ENCODE measurements at regions not wholly inside any gene's neighbourhood (a gene's known extent, or its start where the extent isn't known, plus 50 kb on each side); places are given as distances from the start of the nearest gene placed in this dataset.

DNA sequence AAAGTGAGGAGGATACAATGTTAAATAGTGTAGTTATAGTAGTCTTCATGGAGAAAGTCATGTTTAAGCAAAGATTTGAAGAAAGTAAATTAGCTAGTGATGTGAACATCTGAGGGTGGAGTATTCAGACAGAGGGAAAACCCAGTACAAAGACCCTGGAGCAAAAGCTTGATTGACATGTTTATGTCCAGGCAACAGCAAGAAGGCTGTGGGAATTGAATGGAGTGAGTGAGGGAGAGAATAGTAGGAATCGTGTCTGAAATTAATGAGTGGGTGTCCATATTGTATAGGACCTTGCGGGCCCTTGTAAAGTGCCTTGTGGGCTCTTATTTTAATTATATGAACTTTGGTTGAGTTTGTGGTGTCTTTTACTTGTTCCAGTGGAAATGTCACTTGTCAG, 424.1 kb upstream of the KIRREL3 start:
- Histone ChIP-seq H2AFZ (ENCODE audit: low read depth, low read length) (no peak overlapping the region), H3K4me1 (ENCODE audit: control insufficient read depth, extremely low read depth, insufficient read depth, low read length) (no peaks in the 10 kb centered on the region), H3K79me2 (ENCODE audit: control insufficient read depth, insufficient read depth, low read length) (no peaks in the 10 kb centered on the region), H3K9me1 (replicated peaks; ENCODE audit: control insufficient read depth, extremely low read depth, insufficient read depth, low read length) (no peaks in the 10 kb centered on the region), H3K4me2 (ENCODE audit: insufficient read depth, low read length) (no peak overlapping the region), H3K36me3 (ENCODE audit: control insufficient read depth in 2 of 2, extremely low read depth in 1 of 2, insufficient read depth in 2 of 2, low read length in 2 of 2) (no peaks in the 10 kb centered on the region), H3K27ac (ENCODE audit: insufficient read depth, low read depth, low read length) (no peak overlapping the region), H3K9me3 (replicated peaks; ENCODE audit: control insufficient read depth, insufficient read depth, low read length) (no peaks in the 10 kb centered on the region), H3K4me3 (replicated peaks in 1 of 3; ENCODE audit: insufficient read depth in 1 of 3, low read depth in 1 of 3, low read length in 3 of 3) (no peak overlapping the region), H4K20me1 (replicated peaks; ENCODE audit: control insufficient read depth, extremely low read depth, insufficient read depth, low read length) (no peaks in the 10 kb centered on the region), H3K27me3 (ENCODE audit: control insufficient read depth in 2 of 2, insufficient read depth in 2 of 2, low read length in 2 of 2) (no peaks in the 10 kb centered on the region), H3K9ac (replicated peaks; ENCODE audit: extremely low read depth, insufficient read depth, low read length) (no peak overlapping the region)
- ChIA-PET POLR2A (no interaction called here), CTCF (no interaction called here)
- intact Hi-C loops (cut with micrococcal nuclease) (no loop called here), dilution Hi-C loops (cut with MboI; ENCODE audit: extremely low pct_ligation_motif_present, low sequenced_read_pairs) (no loop called here)
- TF ChIP-seq MYC (IDR thresholded peaks at IDR 0.05; ENCODE audit: low read depth, low read length): no peak
- no peak for TF ChIP-seq EZH2 (IDR thresholded peaks at IDR 0.05; ENCODE audit: borderline replicate concordance, low read depth, low read length, severe bottlenecking)
- no peak for TF ChIP-seq POLR2AphosphoS5 (IDR thresholded peaks at IDR 0.05; ENCODE audit: insufficient read depth, low read depth, low read length)
- TF ChIP-seq GATA2 (IDR thresholded peaks at IDR 0.05; ENCODE audit: insufficient read depth, insufficient read length, low read depth, low read length): no peak
- no peak for TF ChIP-seq POLR2A (IDR thresholded peaks at IDR 0.05; ENCODE audit: low read depth, low read length)
- TF ChIP-seq FOS (IDR thresholded peaks at IDR 0.05; ENCODE audit: borderline replicate concordance, insufficient read depth, low read length): no peak
- BruUV-seq (replicated peaks): no TSS peak
- FAIRE-seq (no peak), DNase-seq (ENCODE audit: low read depth, low spot score) (no peak)

DNA sequence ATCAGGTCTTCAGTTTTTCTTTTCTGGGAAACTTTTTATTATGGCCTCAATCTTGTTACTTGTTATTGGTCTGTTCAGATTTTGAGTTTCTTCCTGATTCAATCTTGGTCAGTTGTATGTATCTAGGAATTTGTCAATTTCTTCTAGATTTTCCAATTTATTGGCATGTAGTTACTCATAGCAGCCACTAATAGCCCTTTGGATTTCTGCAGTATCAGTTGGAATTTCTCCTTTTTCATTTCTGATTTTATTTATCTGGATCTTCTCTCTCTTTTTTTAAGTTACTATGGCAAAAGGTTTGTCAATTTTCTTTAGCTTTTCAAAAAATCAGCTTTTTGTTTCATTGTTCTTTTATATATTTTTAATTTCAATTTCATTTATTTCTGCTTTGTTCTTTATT, 419.6 kb upstream of the KIRREL3 start:
- dilution Hi-C loops (cut with MboI; ENCODE audit: extremely low pct_ligation_motif_present, low sequenced_read_pairs): no loop called here
- Histone ChIP-seq H3K27ac (ENCODE audit: insufficient read depth, low read depth, low read length) (no peak overlapping the region), H3K79me2 (ENCODE audit: control insufficient read depth, insufficient read depth, low read length) (no peaks in the 10 kb centered on the region), H3K27me3 (ENCODE audit: control insufficient read depth in 2 of 2, insufficient read depth in 2 of 2, low read length in 2 of 2) (no peaks in the 10 kb centered on the region), H4K20me1 (replicated peaks; ENCODE audit: control insufficient read depth, extremely low read depth, insufficient read depth, low read length) (no peaks in the 10 kb centered on the region), H3K9ac (replicated peaks; ENCODE audit: extremely low read depth, insufficient read depth, low read length) (no peak overlapping the region), H3K36me3 (ENCODE audit: control insufficient read depth in 2 of 2, extremely low read depth in 1 of 2, insufficient read depth in 2 of 2, low read length in 2 of 2) (no peaks in the 10 kb centered on the region), H2AFZ (ENCODE audit: low read depth, low read length) (no peak overlapping the region), H3K9me3 (replicated peaks; ENCODE audit: control insufficient read depth, insufficient read depth, low read length) (peaks cover 2% of the 10 kb centered on the region), H3K9me1 (replicated peaks; ENCODE audit: control insufficient read depth, extremely low read depth, insufficient read depth, low read length) (no peaks in the 10 kb centered on the region), H3K4me1 (ENCODE audit: control insufficient read depth, extremely low read depth, insufficient read depth, low read length) (no peaks in the 10 kb centered on the region), H3K4me3 (replicated peaks in 1 of 3; ENCODE audit: insufficient read depth in 1 of 3, low read depth in 1 of 3, low read length in 3 of 3) (no peak overlapping the region), H3K4me2 (ENCODE audit: insufficient read depth, low read length) (no peak overlapping the region)
- DNase-seq (ENCODE audit: low read depth, low spot score) (no peak), FAIRE-seq (no peak)
- intact Hi-C loops (cut with micrococcal nuclease): no loop called here
- BruUV-seq (replicated peaks): no TSS peak
- ChIA-PET CTCF (interaction anchor here (1.0 kb wide), 1 partner anchor 114 kb away, joined by 3 read pairs; no protein-coding TSS in a partner anchor), POLR2A (no interaction called here)
- no peak for TF ChIP-seq EZH2 (IDR thresholded peaks at IDR 0.05; ENCODE audit: borderline replicate concordance, low read depth, low read length, severe bottlenecking)
- TF ChIP-seq MYC (IDR thresholded peaks at IDR 0.05; ENCODE audit: low read depth, low read length): no peak
- TF ChIP-seq, protein P1, sequence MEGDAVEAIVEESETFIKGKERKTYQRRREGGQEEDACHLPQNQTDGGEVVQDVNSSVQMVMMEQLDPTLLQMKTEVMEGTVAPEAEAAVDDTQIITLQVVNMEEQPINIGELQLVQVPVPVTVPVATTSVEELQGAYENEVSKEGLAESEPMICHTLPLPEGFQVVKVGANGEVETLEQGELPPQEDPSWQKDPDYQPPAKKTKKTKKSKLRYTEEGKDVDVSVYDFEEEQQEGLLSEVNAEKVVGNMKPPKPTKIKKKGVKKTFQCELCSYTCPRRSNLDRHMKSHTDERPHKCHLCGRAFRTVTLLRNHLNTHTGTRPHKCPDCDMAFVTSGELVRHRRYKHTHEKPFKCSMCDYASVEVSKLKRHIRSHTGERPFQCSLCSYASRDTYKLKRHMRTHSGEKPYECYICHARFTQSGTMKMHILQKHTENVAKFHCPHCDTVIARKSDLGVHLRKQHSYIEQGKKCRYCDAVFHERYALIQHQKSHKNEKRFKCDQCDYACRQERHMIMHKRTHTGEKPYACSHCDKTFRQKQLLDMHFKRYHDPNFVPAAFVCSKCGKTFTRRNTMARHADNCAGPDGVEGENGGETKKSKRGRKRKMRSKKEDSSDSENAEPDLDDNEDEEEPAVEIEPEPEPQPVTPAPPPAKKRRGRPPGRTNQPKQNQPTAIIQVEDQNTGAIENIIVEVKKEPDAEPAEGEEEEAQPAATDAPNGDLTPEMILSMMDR (IDR thresholded peaks at IDR 0.05; ENCODE audit: extremely low read depth in 1 of 2, insufficient read depth in 1 of 2, low read depth in 1 of 2, low read length in 2 of 2): no peak
- TF ChIP-seq, protein P2, sequence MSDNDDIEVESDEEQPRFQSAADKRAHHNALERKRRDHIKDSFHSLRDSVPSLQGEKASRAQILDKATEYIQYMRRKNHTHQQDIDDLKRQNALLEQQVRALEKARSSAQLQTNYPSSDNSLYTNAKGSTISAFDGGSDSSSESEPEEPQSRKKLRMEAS (IDR thresholded peaks at IDR 0.05; ENCODE audit: insufficient read depth, insufficient read length): no peak
- TF ChIP-seq POLR2A (IDR thresholded peaks at IDR 0.05; ENCODE audit: low read depth, low read length): no peak
- TF ChIP-seq FOS (IDR thresholded peaks at IDR 0.05; ENCODE audit: borderline replicate concordance, insufficient read depth, low read length): no peak
- no peak for TF ChIP-seq GATA2 (IDR thresholded peaks at IDR 0.05; ENCODE audit: insufficient read depth, insufficient read length, low read depth, low read length)
- TF ChIP-seq POLR2AphosphoS5 (IDR thresholded peaks at IDR 0.05; ENCODE audit: insufficient read depth, low read depth, low read length): no peak
- no peak for TF ChIP-seq JUN (IDR thresholded peaks at IDR 0.05; ENCODE audit: borderline replicate concordance, insufficient read depth, insufficient read length, low read depth)

All from endothelial cell of umbilical vein (primary cell).